Progenitor cell of endocrine pancreas (in vitro differentiated cells): ENCODE measurements at regions not wholly inside any gene's neighbourhood (a gene's known extent, or its start where the extent isn't known, plus 50 kb on each side); places are given as distances from the start of the nearest gene placed in this dataset.

Experiments used
- DNase-seq: peaks from one replicate; pipeline ENCODE4 v3.0.0; 2021; ENCODE audit warnings: low spot score; ENCODE audit not compliant: unreplicated experiment
- H3K27ac Mint-ChIP-seq: 2 replicates; pipeline ENCODE4 v1.8.0; 2021; ENCODE audit warnings: mild to moderate bottlenecking, moderate library complexity, mixed read lengths
- H3K27me3 Mint-ChIP-seq: 2 replicates; pipeline ENCODE4 v1.8.0; 2021; ENCODE audit warnings: mixed read lengths
- H3K36me3 Mint-ChIP-seq: 2 replicates; pipeline ENCODE4 v1.8.0; 2022; ENCODE audit warnings: mixed read lengths; ENCODE audit not compliant: insufficient read depth
- H3K4me1 Mint-ChIP-seq: 2 replicates; pipeline ENCODE4 v1.8.0; 2021; ENCODE audit warnings: low read depth, mixed read lengths
- H3K4me3 Mint-ChIP-seq: 2 replicates; pipeline ENCODE4 v1.8.0; 2021; ENCODE audit warnings: low read depth, mild to moderate bottlenecking, moderate library complexity, mixed read lengths
- H3K9me3 Mint-ChIP-seq: 2 replicates; pipeline ENCODE4 v1.8.0; 2021; ENCODE audit warnings: low read depth, mixed read lengths
- CTCF ChIP-seq: fragments of 200-600 bp; sonication (generic); IDR thresholded peaks from one replicate; pipeline ENCODE4 v1.5.0; 2021; ENCODE audit warnings: antibody characterized with exemption, mild to moderate bottlenecking; ENCODE audit not compliant: unreplicated experiment

GRCh38 chr1:217190359-217190758 lies 440.5 kb downstream of the GPATCH2 start:
- Mint-ChIP-seq H3K4me1 (peaks cover 3% of the 10 kb centered on the region), H3K36me3 (no peaks in the 10 kb centered on the region)
- no peak for DNase-seq

GRCh38 chr1:217189362-217189761 lies 441.5 kb downstream of the GPATCH2 start:
- no peak overlapping the region for H3K27ac Mint-ChIP-seq

More at GRCh38 chr1:217190359-217190758, 440.5 kb downstream of the GPATCH2 start:
- Mint-ChIP-seq H3K27ac (no peak overlapping the region), H3K9me3 (peaks cover 18% of the 10 kb centered on the region), H3K4me3 (no peak overlapping the region), H3K27me3 (peaks cover 9% of the 10 kb centered on the region)
- TF ChIP-seq CTCF: no peak

GRCh38 chr1:217188280-217189237 lies 442.3 kb downstream of the GPATCH2 start:
- Mint-ChIP-seq H3K4me1 (no peaks in the 10 kb centered on the region), H3K27ac (no peak overlapping the region), H3K27me3 (peaks cover 15% of the 10 kb centered on the region), H3K9me3 (peaks cover 18% of the 10 kb centered on the region), H3K36me3 (no peaks in the 10 kb centered on the region), H3K4me3 (no peak overlapping the region)
- no peak for TF ChIP-seq CTCF
- DNase-seq: no peak

More at GRCh38 chr1:217189362-217189761, 441.5 kb downstream of the GPATCH2 start:
- no peaks in the 10 kb centered on the region for H3K36me3 Mint-ChIP-seq
- DNase-seq: no peak
- peaks cover 14% of the 10 kb centered on the region for H3K27me3 Mint-ChIP-seq
- H3K4me1 Mint-ChIP-seq: no peaks in the 10 kb centered on the region
- peaks cover 18% of the 10 kb centered on the region for H3K9me3 Mint-ChIP-seq
- H3K4me3 Mint-ChIP-seq: no peak overlapping the region
- no peak for TF ChIP-seq CTCF

- peaks cover 18% of the 10 kb centered on the region for H3K9me3 Mint-ChIP-seq
- H3K4me3 Mint-ChIP-seq: no peak overlapping the region
- H3K4me1 Mint-ChIP-seq: no peaks in the 10 kb centered on the region
- H3K36me3 Mint-ChIP-seq: no peaks in the 10 kb centered on the region
- H3K27me3 Mint-ChIP-seq: peaks cover 16% of the 10 kb centered on the region
- H3K27ac Mint-ChIP-seq: no peak overlapping the region
- DNase-seq: no peak
- no peak for TF ChIP-seq CTCF
These were observed 444.2 kb downstream of the GPATCH2 start for GRCh38 chr1:217186664-217187063.

- H3K4me3 Mint-ChIP-seq: no peak overlapping the region
- no peak overlapping the region for H3K27ac Mint-ChIP-seq
- peaks cover 7% of the 10 kb centered on the region for H3K9me3 Mint-ChIP-seq
- H3K36me3 Mint-ChIP-seq: no peaks in the 10 kb centered on the region
- no peak for DNase-seq
- no peak for TF ChIP-seq CTCF
- no peaks in the 10 kb centered on the region for H3K4me1 Mint-ChIP-seq
- H3K27me3 Mint-ChIP-seq: peaks cover 18% of the 10 kb centered on the region
These were observed 446.0 kb downstream of the GPATCH2 start for GRCh38 chr1:217184854-217185253.
